ENCODE measurements at regions not wholly inside any gene's neighbourhood (a gene's known extent, or its start where the extent isn't known, plus 50 kb on each side); places are given as distances from the start of the nearest gene placed in this dataset.

GRCh38 chr2:133970641-133971040, 283.2 kb upstream of the MGAT5 start:
- Histone ChIP-seq H3K9me2 (ENCODE audit: insufficient read depth, low read length) (no peaks in the 10 kb centered on the region), H4K20me1 (ENCODE audit: insufficient read depth, low read length) (no peaks in the 10 kb centered on the region), H3K79me2 (ENCODE audit: insufficient read depth, low read depth, low read length) (no peaks in the 10 kb centered on the region), H3K36me3 (ENCODE audit: insufficient read depth, low read length) (no peaks in the 10 kb centered on the region), H2AFZ (ENCODE audit: low read length) (no peak overlapping the region), H3K4me2 (ENCODE audit: low read length) (no peak overlapping the region), H3K4me1 (ENCODE audit: insufficient read depth, low read length, poor library complexity, severe bottlenecking) (no peaks in the 10 kb centered on the region), H3K27ac (ENCODE audit: low read depth, low read length, poor library complexity, severe bottlenecking) (no peak overlapping the region), H3K4me3 (ENCODE audit: low read depth, low read length, poor library complexity, severe bottlenecking) (no peak overlapping the region), H3K9me3 (ENCODE audit: low read length) (no peaks in the 10 kb centered on the region)
- CTCF ChIA-PET (ENCODE audit: unreplicated experiment) = no interaction called here
- no peak for TF ChIP-seq EZH2phosphoT487 (IDR thresholded peaks at IDR 0.05; ENCODE audit: borderline replicate concordance, low read depth, low read length)
- TF ChIP-seq, protein P1, sequence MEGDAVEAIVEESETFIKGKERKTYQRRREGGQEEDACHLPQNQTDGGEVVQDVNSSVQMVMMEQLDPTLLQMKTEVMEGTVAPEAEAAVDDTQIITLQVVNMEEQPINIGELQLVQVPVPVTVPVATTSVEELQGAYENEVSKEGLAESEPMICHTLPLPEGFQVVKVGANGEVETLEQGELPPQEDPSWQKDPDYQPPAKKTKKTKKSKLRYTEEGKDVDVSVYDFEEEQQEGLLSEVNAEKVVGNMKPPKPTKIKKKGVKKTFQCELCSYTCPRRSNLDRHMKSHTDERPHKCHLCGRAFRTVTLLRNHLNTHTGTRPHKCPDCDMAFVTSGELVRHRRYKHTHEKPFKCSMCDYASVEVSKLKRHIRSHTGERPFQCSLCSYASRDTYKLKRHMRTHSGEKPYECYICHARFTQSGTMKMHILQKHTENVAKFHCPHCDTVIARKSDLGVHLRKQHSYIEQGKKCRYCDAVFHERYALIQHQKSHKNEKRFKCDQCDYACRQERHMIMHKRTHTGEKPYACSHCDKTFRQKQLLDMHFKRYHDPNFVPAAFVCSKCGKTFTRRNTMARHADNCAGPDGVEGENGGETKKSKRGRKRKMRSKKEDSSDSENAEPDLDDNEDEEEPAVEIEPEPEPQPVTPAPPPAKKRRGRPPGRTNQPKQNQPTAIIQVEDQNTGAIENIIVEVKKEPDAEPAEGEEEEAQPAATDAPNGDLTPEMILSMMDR (conservative IDR thresholded peaks at IDR 0.05; ENCODE audit: low read length) = no peak
- no peak for DNase-seq (ENCODE audit: low spot score)
- intact Hi-C loops (cut with micrococcal nuclease; ENCODE audit: unreplicated experiment) = no loop called here
- POLR2A ChIA-PET = interaction anchor here (1.2 kb wide), 1 partner anchor 52 kb away, joined by 4 read pairs; no protein-coding TSS in a partner anchor
- no TSS peak for BruUV-seq (replicated peaks)

DNA sequence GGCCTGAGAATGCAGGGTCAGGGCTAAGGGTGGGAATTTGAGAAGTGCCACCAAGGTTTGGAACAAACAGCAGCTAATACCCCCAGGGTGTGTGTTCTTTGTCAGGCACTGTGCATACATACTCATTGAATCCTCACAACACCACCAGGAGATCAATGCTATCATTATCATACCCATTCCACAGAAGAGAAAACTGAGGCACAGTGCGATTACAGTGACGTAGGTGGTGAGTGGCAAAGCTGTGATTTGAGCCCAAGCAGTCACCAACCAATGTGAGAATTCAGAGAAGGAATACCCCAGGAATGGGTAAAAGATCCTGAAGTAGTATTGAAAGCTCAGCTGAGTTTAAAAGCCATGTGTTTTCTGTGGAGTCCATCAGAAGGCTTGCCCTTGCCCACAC, 281.6 kb upstream of the MGAT5 start:
- H3K4me1 ChIP-seq (ENCODE audit: insufficient read depth, low read length, poor library complexity, severe bottlenecking) = no peaks in the 10 kb centered on the region
- BruUV-seq (replicated peaks) = no TSS peak
- no peak for TF ChIP-seq EZH2phosphoT487 (IDR thresholded peaks at IDR 0.05; ENCODE audit: borderline replicate concordance, low read depth, low read length)
- TF ChIP-seq, protein P1 (conservative IDR thresholded peaks at IDR 0.05; ENCODE audit: low read length) = no peak
- no peaks in the 10 kb centered on the region for H3K9me2 ChIP-seq (ENCODE audit: insufficient read depth, low read length)
- no peaks in the 10 kb centered on the region for H3K36me3 ChIP-seq (ENCODE audit: insufficient read depth, low read length)
- no peaks in the 10 kb centered on the region for H4K20me1 ChIP-seq (ENCODE audit: insufficient read depth, low read length)
- no peaks in the 10 kb centered on the region for H3K9me3 ChIP-seq (ENCODE audit: low read length)
- no peak overlapping the region for H2AFZ ChIP-seq (ENCODE audit: low read length)
- H3K79me2 ChIP-seq (ENCODE audit: insufficient read depth, low read depth, low read length) = no peaks in the 10 kb centered on the region
- ChIA-PET POLR2A (no interaction called here), CTCF (ENCODE audit: unreplicated experiment) (no interaction called here)
- no peak overlapping the region for H3K4me2 ChIP-seq (ENCODE audit: low read length)
- DNase-seq (ENCODE audit: low spot score) = no peak
- no peak overlapping the region for H3K27ac ChIP-seq (ENCODE audit: low read depth, low read length, poor library complexity, severe bottlenecking)
- intact Hi-C loops (cut with micrococcal nuclease; ENCODE audit: unreplicated experiment) = no loop called here
- no peak overlapping the region for H3K4me3 ChIP-seq (ENCODE audit: low read depth, low read length, poor library complexity, severe bottlenecking)

DNA sequence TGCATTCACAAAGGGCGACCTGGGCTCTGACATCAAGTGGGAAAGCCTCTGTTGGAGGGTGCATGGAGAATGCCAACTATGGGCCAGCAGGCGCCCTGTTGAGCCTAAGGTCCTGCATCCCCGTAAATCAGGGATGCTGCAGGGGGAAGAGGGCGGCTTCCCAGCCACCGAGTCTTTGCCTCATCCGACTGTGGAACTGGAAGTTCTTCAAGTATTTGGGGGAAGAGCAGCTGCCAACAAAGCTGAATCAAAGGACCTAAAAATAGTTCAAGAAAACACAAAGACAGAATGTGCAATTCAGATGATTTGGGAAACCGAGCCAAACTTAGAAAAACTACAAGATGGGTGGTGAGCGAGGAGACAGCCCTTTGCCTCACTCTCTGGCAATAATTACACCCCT, 281.1 kb upstream of the MGAT5 start:
- no peaks in the 10 kb centered on the region for H3K36me3 ChIP-seq (ENCODE audit: insufficient read depth, low read length)
- CTCF ChIA-PET (ENCODE audit: unreplicated experiment) = no interaction called here
- H3K4me2 ChIP-seq (ENCODE audit: low read length) = no peak overlapping the region
- no peak overlapping the region for H3K4me3 ChIP-seq (ENCODE audit: low read depth, low read length, poor library complexity, severe bottlenecking)
- H3K79me2 ChIP-seq (ENCODE audit: insufficient read depth, low read depth, low read length) = no peaks in the 10 kb centered on the region
- no peaks in the 10 kb centered on the region for H3K4me1 ChIP-seq (ENCODE audit: insufficient read depth, low read length, poor library complexity, severe bottlenecking)
- H4K20me1 ChIP-seq (ENCODE audit: insufficient read depth, low read length) = no peaks in the 10 kb centered on the region
- POLR2A ChIA-PET = no interaction called here
- no peak for TF ChIP-seq EZH2phosphoT487 (IDR thresholded peaks at IDR 0.05; ENCODE audit: borderline replicate concordance, low read depth, low read length)
- TF ChIP-seq, protein P1 (conservative IDR thresholded peaks at IDR 0.05; ENCODE audit: low read length) = no peak
- intact Hi-C loops (cut with micrococcal nuclease; ENCODE audit: unreplicated experiment) = no loop called here
- DNase-seq (ENCODE audit: low spot score) = no peak
- H2AFZ ChIP-seq (ENCODE audit: low read length) = no peak overlapping the region
- no peaks in the 10 kb centered on the region for H3K9me3 ChIP-seq (ENCODE audit: low read length)
- no peaks in the 10 kb centered on the region for H3K9me2 ChIP-seq (ENCODE audit: insufficient read depth, low read length)
- no TSS peak for BruUV-seq (replicated peaks)
- H3K27ac ChIP-seq (ENCODE audit: low read depth, low read length, poor library complexity, severe bottlenecking) = no peak overlapping the region
